Lower leg skin (tissue), 4 donors: ENCODE measurements at regions not wholly inside any gene's neighbourhood (a gene's known extent, or its start where the extent isn't known, plus 50 kb on each side); places are given as distances from the start of the nearest gene placed in this dataset.

Experiments
- DNase-seq, 2 donors: peaks; one replicate each; pipeline ENCODE4 v3.0.0-alpha.2; 2019; ENCODE audit warnings: low spot score in 2 of 2
- H3K4me3 ChIP-seq: fragments of 200-600 bp; sonication (generic); 2 replicates; pipeline ENCODE4 v1.5.1; 2017; ENCODE audit warnings: mild to moderate bottlenecking, low read depth; ENCODE audit not compliant: poor library complexity, severe bottlenecking
- POLR2A ChIP-seq, 2 donors: fragments of 450-650 bp; IDR thresholded peaks; one replicate each; pipeline ENCODE4 v1.6.1; 2016 to 2017; ENCODE audit warnings: antibody characterized with exemption in 2 of 2, mild to moderate bottlenecking in 1 of 2, moderate library complexity in 1 of 2
- WGBS, 2 donors: methylation state at CpG; one replicate each; pipeline ENCODE4 v1.1.5; 2018; 5-methylcytosine and 5-hydroxymethylcytosine counted together
- intact Hi-C: fragments of 100-400 bp; cut with DNase I; formaldehyde crosslinking; loops from one replicate; pipeline ENCODE4 v1.15.0; 2023; ENCODE audit warnings: low total_unique reads
- TF ChIP-seq, protein P1 (sequence below), 3 donors: fragments of 450-650 bp; IDR thresholded peaks; one replicate each; pipeline ENCODE4 v1.5.1; 2016; ENCODE audit warnings: antibody characterized with exemption in 3 of 3, mild to moderate bottlenecking in 3 of 3, moderate library complexity in 2 of 3

DNA sequence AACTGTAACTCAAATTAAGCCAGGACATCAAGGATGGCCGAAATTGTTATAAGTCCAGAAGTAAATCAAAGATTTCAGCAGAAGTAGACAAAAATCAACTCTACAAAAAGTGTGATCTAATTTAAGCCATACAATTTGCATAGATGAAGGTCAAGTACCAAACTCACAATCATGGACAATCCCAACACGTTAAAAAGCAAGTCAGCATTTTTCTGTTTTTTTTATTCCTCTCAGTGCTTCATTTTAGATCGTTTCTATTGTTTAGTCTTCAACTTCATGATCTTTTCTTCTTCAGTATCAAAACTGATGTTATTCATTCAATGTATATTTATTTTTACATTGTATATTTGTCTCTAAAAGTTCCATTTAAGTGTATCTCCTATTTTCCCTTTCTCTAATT lies 674.3 kb upstream of the PHF14 start:
- intact Hi-C loops = no loop called here
- DNase-seq = no peak
- H3K4me3 ChIP-seq = no peak overlapping the region
- TF ChIP-seq, protein P1, sequence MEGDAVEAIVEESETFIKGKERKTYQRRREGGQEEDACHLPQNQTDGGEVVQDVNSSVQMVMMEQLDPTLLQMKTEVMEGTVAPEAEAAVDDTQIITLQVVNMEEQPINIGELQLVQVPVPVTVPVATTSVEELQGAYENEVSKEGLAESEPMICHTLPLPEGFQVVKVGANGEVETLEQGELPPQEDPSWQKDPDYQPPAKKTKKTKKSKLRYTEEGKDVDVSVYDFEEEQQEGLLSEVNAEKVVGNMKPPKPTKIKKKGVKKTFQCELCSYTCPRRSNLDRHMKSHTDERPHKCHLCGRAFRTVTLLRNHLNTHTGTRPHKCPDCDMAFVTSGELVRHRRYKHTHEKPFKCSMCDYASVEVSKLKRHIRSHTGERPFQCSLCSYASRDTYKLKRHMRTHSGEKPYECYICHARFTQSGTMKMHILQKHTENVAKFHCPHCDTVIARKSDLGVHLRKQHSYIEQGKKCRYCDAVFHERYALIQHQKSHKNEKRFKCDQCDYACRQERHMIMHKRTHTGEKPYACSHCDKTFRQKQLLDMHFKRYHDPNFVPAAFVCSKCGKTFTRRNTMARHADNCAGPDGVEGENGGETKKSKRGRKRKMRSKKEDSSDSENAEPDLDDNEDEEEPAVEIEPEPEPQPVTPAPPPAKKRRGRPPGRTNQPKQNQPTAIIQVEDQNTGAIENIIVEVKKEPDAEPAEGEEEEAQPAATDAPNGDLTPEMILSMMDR (IDR thresholded peaks at IDR 0.05) = no peak
- TF ChIP-seq POLR2A (IDR thresholded peaks at IDR 0.05) = no peak
- 75 to 83% methylated on average over 3 of the region's 3 CpGs for WGBS, 2 donors

DNA sequence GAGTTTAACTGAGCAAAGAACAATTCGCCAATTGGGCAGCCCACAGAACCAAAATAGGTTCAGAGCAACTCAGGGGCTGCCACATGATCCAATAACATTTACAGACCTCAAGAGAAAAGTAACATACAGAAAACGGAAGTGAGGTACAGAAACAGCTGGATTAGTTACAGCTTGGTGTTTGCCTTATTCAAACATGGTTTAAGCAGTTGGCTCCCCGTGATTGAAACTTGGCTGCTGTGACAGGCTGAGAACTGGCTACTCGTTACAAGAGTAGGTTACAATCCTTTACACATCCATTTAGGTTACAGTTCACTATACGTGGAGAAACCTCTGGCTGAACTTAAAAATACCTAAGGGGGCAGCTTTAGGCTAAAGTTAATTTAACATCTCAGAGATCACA lies 673.1 kb upstream of the PHF14 start:
- no peak overlapping the region for H3K4me3 ChIP-seq
- WGBS, 2 donors = 28 to 36% methylated on average over 5 of the region's 5 CpGs
- intact Hi-C loops = no loop called here

DNA sequence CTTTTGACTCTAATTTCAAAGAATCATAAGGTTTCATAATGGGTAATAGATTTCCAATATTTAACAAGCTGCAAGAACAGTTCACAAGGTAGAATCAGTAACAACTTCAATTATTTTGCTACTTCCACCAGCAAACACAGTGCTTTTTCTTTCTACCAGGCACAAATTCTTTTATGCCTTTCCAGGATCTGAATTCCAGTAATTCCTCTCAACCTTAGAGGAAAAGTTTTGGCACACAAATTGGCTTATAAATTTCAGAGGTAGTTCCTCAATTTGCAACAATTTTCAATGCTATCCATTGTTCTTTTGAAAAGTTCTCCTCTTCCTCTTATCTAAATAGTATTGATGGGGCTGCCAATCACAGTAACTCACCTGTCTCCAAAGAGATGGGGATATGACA lies 665.4 kb upstream of the PHF14 start:
- H3K4me3 ChIP-seq = no peak overlapping the region
- no peak for TF ChIP-seq POLR2A (IDR thresholded peaks at IDR 0.05)
- TF ChIP-seq, protein P1 (IDR thresholded peaks at IDR 0.05) = no peak
- no peak for DNase-seq
- intact Hi-C loops = no loop called here

More for the DNA sequence above, 673.1 kb upstream of the PHF14 start:
- DNase-seq = no peak
- TF ChIP-seq POLR2A (IDR thresholded peaks at IDR 0.05) = no peak
- TF ChIP-seq, protein P1 (IDR thresholded peaks at IDR 0.05) = no peak

DNA sequence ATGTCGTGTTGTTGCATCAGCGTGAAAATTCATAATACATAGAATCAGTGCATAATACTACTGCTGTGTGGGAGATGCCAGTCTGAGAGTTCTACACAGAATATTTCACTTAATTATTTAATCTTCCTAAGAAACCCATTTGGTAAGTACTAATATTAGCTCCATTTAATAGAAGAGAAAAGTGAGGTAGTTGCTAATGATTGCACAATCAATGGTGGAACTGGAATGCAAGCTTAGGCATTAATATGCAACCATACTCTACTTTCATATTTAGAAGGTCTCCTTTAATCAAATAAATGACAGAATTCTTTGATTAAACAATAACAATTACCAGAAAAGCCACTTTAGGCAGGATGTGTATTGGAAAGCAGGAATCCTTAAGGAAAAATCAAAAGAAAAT lies 660.7 kb upstream of the PHF14 start:
- WGBS, 2 donors = 93 to 94% methylated on average over 2 of the region's 2 CpGs
- intact Hi-C loops = no loop called here
- H3K4me3 ChIP-seq = no peak overlapping the region
- TF ChIP-seq POLR2A (IDR thresholded peaks at IDR 0.05) = no peak
- TF ChIP-seq, protein P1 (IDR thresholded peaks at IDR 0.05) = no peak
- no peak for DNase-seq

DNA sequence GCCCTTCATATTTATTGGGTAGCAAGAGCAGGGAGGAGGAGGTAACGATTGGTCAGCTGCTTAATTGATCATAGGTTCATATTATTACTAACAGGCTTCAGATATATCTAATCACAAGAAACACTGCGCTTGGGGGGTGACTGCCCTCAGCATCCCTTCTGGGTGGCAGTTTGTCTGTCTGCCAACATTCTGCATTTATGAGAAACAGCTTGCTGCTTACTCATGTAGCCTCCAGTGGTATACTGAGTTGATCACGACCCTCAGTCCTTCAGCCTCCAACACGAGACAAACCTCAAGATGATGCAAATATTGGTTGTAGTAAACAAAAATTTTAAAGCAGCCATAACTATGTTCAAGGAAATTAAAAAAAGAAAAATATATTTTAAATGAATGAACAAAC lies 657.8 kb upstream of the PHF14 start:
- intact Hi-C loops = no loop called here
- TF ChIP-seq POLR2A (IDR thresholded peaks at IDR 0.05) = no peak
- TF ChIP-seq, protein P1 (IDR thresholded peaks at IDR 0.05) = no peak
- 38 to 55% methylated on average over 4 of the region's 4 CpGs for WGBS, 2 donors
- H3K4me3 ChIP-seq = no peak overlapping the region
- DNase-seq = no peak

DNA sequence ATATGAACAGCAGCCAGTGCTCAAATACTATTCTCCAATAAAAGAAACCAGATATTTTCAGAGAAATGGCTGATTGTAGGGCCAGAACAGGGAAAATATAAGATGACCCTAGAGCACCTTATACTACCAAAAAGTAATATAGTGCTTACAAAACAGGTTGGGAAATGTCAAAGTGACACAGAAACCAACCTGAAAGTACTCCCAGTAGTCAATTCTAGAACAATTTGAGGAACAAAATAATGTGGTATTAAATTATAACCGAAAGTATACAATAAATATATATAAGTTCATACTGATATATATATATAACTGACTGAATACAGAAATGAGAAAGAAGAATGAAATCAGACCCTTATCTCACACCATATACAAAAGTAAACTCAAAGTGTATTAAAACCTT lies 657.2 kb upstream of the PHF14 start:
- DNase-seq = no peak
- no peak for TF ChIP-seq POLR2A (IDR thresholded peaks at IDR 0.05)
- TF ChIP-seq, protein P1 (IDR thresholded peaks at IDR 0.05) = no peak
- WGBS, 2 donors = 89 to 100% methylated on average over 1 of the region's 1 CpG

More for the DNA sequence above, 657.2 kb upstream of the PHF14 start:
- H3K4me3 ChIP-seq = no peak overlapping the region
- intact Hi-C loops = no loop called here
